Osteoblast (primary cell): ENCODE measurements at regions not wholly inside any gene's neighbourhood (a gene's known extent, or its start where the extent isn't known, plus 50 kb on each side); places are given as distances from the start of the nearest gene placed in this dataset.

Source experiments
- DNase-seq: peaks from one replicate; pipeline ENCODE4 v3.0.0; 2011; ENCODE audit warnings: low spot score, mixed read lengths; ENCODE audit not compliant: insufficient read length; ENCODE audit errors: missing footprints
- H2AFZ ChIP-seq: 2 replicates; pipeline ENCODE4 v1.6.0; 2011; ENCODE audit warnings: mild to moderate bottlenecking, low read length
- H3K27ac ChIP-seq: 2 replicates; pipeline ENCODE4 v1.5.1; 2011; ENCODE audit warnings: mild to moderate bottlenecking, low read depth, low read length, moderate library complexity
- H3K27me3 ChIP-seq: 2 replicates; pipeline ENCODE4 v1.6.0; 2012; ENCODE audit warnings: mild to moderate bottlenecking, control low read depth, inconsistent platforms, low read length, moderate library complexity; ENCODE audit not compliant: insufficient read depth
- H3K36me3 ChIP-seq: 2 replicates; pipeline ENCODE4 v1.5.1; 2011; ENCODE audit warnings: mild to moderate bottlenecking, low read length, control low read depth, moderate library complexity; ENCODE audit not compliant: insufficient read depth
- H3K4me1 ChIP-seq: 2 replicates; pipeline ENCODE4 v1.5.1; 2011; ENCODE audit warnings: mild to moderate bottlenecking, low read length, control low read depth, moderate library complexity; ENCODE audit not compliant: insufficient read depth
- H3K4me2 ChIP-seq: 2 replicates; pipeline ENCODE4 v1.6.0; 2011; ENCODE audit warnings: mild to moderate bottlenecking, low read length; ENCODE audit not compliant: insufficient read depth
- H3K4me3 ChIP-seq: fragments of 200-600 bp; sonication (generic); 3 replicates; pipeline ENCODE4 v1.5.1; 2012; ENCODE audit warnings: mild to moderate bottlenecking, low read length, inconsistent platforms; ENCODE audit not compliant: insufficient read depth
- H3K79me2 ChIP-seq: 2 replicates; pipeline ENCODE4 v1.6.0; 2012; ENCODE audit warnings: mild to moderate bottlenecking, low read length, control low read depth, inconsistent platforms; ENCODE audit not compliant: insufficient read depth
- H3K9me3 ChIP-seq: 2 replicates; pipeline ENCODE4 v1.5.1; 2011; ENCODE audit warnings: low read depth, low read length, control low read depth
- H4K20me1 ChIP-seq: 2 replicates; pipeline ENCODE4 v1.6.0; 2012; ENCODE audit warnings: mild to moderate bottlenecking, low read length, control low read depth; ENCODE audit not compliant: insufficient read depth
- TF ChIP-seq, protein P1 (sequence below): IDR thresholded peaks from 2 replicates; pipeline ENCODE4 v1.5.1; 2011; ENCODE audit warnings: mild to moderate bottlenecking, low read depth, low read length, moderate library complexity; ENCODE audit errors: extremely low read depth

DNA sequence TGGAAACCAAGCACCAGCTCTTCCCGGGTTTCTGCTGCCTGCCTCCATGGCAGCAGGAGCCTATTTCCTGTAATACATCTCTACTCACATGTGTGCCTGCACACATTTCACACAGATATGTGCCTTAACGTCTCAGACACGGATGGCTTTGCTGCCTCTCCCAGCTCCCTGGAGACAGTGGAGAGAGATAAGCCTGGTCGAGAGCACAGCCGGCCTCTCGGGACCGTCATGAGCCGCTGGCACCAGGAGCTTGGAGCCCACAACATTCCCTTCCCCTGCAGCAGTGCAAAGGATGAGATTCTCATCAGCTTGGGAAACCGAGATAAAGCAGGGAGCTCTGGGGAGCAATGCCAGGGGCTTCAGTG, 587.7 kb downstream of the BRD1 start:
- Histone ChIP-seq H3K9me3 (peaks cover 4% of the 10 kb centered on the region), H3K36me3 (no peaks in the 10 kb centered on the region), H4K20me1 (no peaks in the 10 kb centered on the region), H3K4me1 (no peaks in the 10 kb centered on the region), H3K79me2 (no peaks in the 10 kb centered on the region), H3K4me2 (no peak overlapping the region), H3K4me3 (no peak overlapping the region), H2AFZ (no peak overlapping the region), H3K27ac (no peak overlapping the region), H3K27me3 (no peaks in the 10 kb centered on the region)
- TF ChIP-seq, protein P1, sequence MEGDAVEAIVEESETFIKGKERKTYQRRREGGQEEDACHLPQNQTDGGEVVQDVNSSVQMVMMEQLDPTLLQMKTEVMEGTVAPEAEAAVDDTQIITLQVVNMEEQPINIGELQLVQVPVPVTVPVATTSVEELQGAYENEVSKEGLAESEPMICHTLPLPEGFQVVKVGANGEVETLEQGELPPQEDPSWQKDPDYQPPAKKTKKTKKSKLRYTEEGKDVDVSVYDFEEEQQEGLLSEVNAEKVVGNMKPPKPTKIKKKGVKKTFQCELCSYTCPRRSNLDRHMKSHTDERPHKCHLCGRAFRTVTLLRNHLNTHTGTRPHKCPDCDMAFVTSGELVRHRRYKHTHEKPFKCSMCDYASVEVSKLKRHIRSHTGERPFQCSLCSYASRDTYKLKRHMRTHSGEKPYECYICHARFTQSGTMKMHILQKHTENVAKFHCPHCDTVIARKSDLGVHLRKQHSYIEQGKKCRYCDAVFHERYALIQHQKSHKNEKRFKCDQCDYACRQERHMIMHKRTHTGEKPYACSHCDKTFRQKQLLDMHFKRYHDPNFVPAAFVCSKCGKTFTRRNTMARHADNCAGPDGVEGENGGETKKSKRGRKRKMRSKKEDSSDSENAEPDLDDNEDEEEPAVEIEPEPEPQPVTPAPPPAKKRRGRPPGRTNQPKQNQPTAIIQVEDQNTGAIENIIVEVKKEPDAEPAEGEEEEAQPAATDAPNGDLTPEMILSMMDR: no peak
- no peak for DNase-seq

DNA sequence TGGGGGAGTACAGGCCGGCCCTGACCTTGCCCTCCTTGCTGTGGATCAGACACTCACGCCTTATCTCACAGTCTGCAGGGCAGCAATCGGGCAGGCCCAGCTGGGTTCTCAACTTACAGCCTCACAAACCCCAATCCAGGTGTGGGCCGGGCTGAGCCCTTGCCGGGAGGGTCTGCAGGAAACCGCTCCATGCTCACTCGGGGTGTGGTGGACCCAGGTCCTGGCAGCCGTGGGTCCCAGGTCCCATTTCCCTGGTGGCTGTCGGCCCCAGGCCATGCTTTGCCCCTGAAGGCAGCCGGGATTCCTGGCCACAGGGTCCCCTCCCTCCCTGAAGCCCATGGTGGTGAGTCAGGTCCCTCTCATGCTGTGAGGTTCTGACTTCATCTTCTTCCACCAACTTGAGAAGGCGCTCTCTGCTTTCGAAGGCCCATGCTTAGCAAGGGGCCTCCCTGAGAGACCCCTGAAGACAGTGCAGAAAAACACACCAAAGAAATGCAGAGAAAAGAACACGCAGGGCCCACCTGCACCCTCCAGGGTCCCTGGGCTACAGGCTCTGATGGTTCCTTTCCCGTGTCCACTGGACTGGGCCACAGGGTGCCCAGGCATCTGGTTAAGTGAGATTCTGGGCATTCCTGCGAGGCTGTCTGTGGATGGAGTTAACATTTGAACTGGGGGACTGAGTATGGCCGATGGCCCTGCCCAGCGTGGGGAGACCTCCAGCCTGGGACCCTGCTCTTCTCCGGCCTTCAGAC, 588.2 kb downstream of the BRD1 start:
- Histone ChIP-seq H3K4me1 (no peaks in the 10 kb centered on the region), H3K27ac (no peak overlapping the region), H3K79me2 (no peaks in the 10 kb centered on the region), H3K36me3 (no peaks in the 10 kb centered on the region), H3K4me3 (no peak overlapping the region), H3K27me3 (no peaks in the 10 kb centered on the region), H4K20me1 (no peaks in the 10 kb centered on the region), H3K9me3 (peaks cover 4% of the 10 kb centered on the region), H3K4me2 (no peak overlapping the region), H2AFZ (no peak overlapping the region)
- no peak for DNase-seq
- TF ChIP-seq, protein P1: no peak

DNA sequence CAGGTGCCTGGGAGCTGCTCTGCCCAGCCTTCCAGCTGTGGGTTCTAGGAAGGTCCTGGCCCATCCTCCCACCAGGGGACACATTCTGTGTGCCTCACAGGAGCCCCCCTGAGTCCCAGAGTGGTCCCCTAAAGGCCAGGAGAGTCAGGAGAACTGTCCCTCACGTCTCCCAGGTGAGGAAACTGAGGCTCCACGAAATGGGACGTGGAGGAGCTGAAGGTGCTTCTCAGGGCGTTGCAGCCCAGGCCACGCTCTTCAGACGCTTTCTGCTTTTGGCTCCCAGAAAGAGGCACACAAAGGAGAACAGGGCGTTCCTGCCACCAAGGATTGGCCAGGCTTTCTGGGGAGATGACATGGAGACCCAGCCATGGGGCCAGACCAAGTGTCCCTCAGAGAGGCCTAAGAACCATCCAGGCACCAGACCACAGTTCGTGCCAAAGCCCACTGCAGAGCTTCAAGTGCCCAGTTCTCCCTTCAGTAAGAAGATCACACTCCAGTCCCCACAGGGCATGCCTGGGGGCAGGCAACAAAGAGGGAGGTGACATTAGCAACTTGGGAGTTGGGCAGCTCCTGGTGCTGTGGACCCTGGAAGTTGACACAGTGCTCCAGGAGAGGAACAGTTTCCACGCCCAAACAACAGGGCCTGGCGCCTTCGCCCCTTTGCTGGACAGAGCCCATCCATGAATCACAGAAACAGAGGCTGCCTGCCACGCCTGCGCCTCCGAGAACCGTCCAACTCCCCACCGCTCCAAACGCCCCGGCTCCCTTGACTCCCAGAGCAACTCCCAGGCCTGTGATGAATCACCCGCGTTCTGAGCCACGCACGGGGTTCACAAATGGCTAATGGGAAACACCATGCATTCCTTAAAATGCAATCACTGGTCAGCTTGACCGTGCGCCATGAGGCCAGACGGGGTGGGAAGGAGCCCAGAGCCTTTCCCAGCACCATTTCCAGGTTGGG, 589.2 kb downstream of the BRD1 start:
- Histone ChIP-seq H3K27ac (no peak overlapping the region), H3K27me3 (no peaks in the 10 kb centered on the region), H3K79me2 (no peaks in the 10 kb centered on the region), H3K4me3 (no peak overlapping the region), H3K4me2 (no peak overlapping the region), H2AFZ (no peak overlapping the region), H3K4me1 (no peaks in the 10 kb centered on the region), H3K36me3 (no peaks in the 10 kb centered on the region), H3K9me3 (peaks cover 4% of the 10 kb centered on the region), H4K20me1 (no peaks in the 10 kb centered on the region)
- no peak for DNase-seq
- TF ChIP-seq, protein P1: no peak

DNA sequence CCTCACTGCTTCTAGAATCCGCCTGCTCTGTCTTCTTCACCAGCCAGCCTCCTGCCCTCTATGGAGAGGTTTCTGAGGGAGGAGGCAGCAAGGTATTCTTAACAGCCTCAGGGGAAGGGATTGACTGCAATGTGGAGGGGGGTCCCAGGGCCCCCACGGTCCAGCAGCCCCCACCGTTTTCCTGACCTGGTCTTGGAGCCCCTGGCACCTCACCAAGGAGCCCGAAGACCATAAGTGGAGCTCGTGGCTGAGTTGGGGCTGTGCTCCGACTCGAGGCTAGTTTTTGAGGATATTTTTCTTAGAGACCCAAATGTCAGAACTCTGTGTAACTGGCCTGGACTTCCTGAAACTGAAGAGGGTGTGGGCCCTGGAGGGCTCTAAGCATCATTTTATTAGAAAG, 590.0 kb downstream of the BRD1 start:
- peaks cover 4% of the 10 kb centered on the region for H3K9me3 ChIP-seq
- H3K27ac ChIP-seq: no peak overlapping the region

More for the DNA sequence above, 590.0 kb downstream of the BRD1 start:
- Histone ChIP-seq H3K4me3 (no peak overlapping the region), H2AFZ (no peak overlapping the region), H3K27me3 (no peaks in the 10 kb centered on the region), H3K4me1 (no peaks in the 10 kb centered on the region), H4K20me1 (no peaks in the 10 kb centered on the region), H3K79me2 (no peaks in the 10 kb centered on the region), H3K4me2 (no peak overlapping the region), H3K36me3 (no peaks in the 10 kb centered on the region)
- TF ChIP-seq, protein P1: no peak
- DNase-seq: no peak
